Stimulated activated naive CD8-positive, alpha-beta T cell treated with anti-CD3 and anti-CD28 coated beads, Interleukin-15, Interleukin-2, amounts not matched to agents 100 ng/mL and 50 ng/mL, for 24 hours (primary cell): ENCODE measurements at regions not wholly inside any gene's neighbourhood (a gene's known extent, or its start where the extent isn't known, plus 50 kb on each side); places are given as distances from the start of the nearest gene placed in this dataset.
"Not testable (repeated sequence)": the region's sequence is repeated elsewhere in the genome, so short reads cannot be mapped to it uniquely, and the experiment has no call there.

Experiments used
- H3K27ac Mint-ChIP-seq: one replicate; pipeline ENCODE4 v1.8.0; 2021; ENCODE audit warnings: mild to moderate bottlenecking, mixed read lengths
- H3K27me3 Mint-ChIP-seq: one replicate; pipeline ENCODE4 v1.8.0; 2021; ENCODE audit warnings: mixed read lengths
- H3K36me3 Mint-ChIP-seq: one replicate; pipeline ENCODE4 v1.8.0; 2021; ENCODE audit warnings: low read depth, mixed read lengths
- H3K4me1 Mint-ChIP-seq: one replicate; pipeline ENCODE4 v1.8.0; 2021; ENCODE audit warnings: low read depth, mixed read lengths
- H3K4me3 Mint-ChIP-seq: one replicate; pipeline ENCODE4 v1.8.0; 2021; ENCODE audit warnings: mild to moderate bottlenecking, mixed read lengths
- H3K9me3 Mint-ChIP-seq: one replicate; pipeline ENCODE4 v1.8.0; 2021; ENCODE audit warnings: mixed read lengths

- no peaks in the 10 kb centered on the region for H3K9me3 Mint-ChIP-seq
- no peak overlapping the region for H3K27ac Mint-ChIP-seq
- no peak overlapping the region for H3K4me3 Mint-ChIP-seq
- H3K36me3 Mint-ChIP-seq: no peaks in the 10 kb centered on the region
- H3K27me3 Mint-ChIP-seq: peaks cover 12% of the 10 kb centered on the region
- H3K4me1 Mint-ChIP-seq: no peaks in the 10 kb centered on the region
Observed at GRCh38 chr15:38992506-38992905, 427.9 kb upstream of the RASGRP1 start.

GRCh38 chr15:38992930-38993329 is 428.3 kb upstream of the RASGRP1 start:
- H3K27me3 Mint-ChIP-seq: peaks cover 13% of the 10 kb centered on the region
- no peaks in the 10 kb centered on the region for H3K4me1 Mint-ChIP-seq
- H3K9me3 Mint-ChIP-seq: no peaks in the 10 kb centered on the region
- no peaks in the 10 kb centered on the region for H3K36me3 Mint-ChIP-seq
- H3K27ac Mint-ChIP-seq: no peak overlapping the region
- no peak overlapping the region for H3K4me3 Mint-ChIP-seq

GRCh38 chr15:38994310-38994709 is 429.7 kb upstream of the RASGRP1 start:
- no peaks in the 10 kb centered on the region for H3K9me3 Mint-ChIP-seq

GRCh38 chr15:38996111-38996631 is 431.6 kb upstream of the RASGRP1 start:
- no peak overlapping the region for H3K27ac Mint-ChIP-seq

More at GRCh38 chr15:38994310-38994709, 429.7 kb upstream of the RASGRP1 start:
- Mint-ChIP-seq H3K27ac (no peak overlapping the region), H3K4me1 (no peaks in the 10 kb centered on the region), H3K27me3 (peaks cover 13% of the 10 kb centered on the region), H3K4me3 (no peak overlapping the region), H3K36me3 (no peaks in the 10 kb centered on the region)

GRCh38 chr15:38997841-38998240 is 433.2 kb upstream of the RASGRP1 start:
- H3K27ac Mint-ChIP-seq: no peak overlapping the region
- H3K9me3 Mint-ChIP-seq: peaks cover 3% of the 10 kb centered on the region
- H3K4me3 Mint-ChIP-seq: no peak overlapping the region
- no peaks in the 10 kb centered on the region for H3K36me3 Mint-ChIP-seq
- H3K4me1 Mint-ChIP-seq: no peaks in the 10 kb centered on the region
- H3K27me3 Mint-ChIP-seq: peaks cover 26% of the 10 kb centered on the region

More at GRCh38 chr15:38996111-38996631, 431.6 kb upstream of the RASGRP1 start:
- peaks cover 21% of the 10 kb centered on the region for H3K27me3 Mint-ChIP-seq
- no peaks in the 10 kb centered on the region for H3K9me3 Mint-ChIP-seq
- H3K4me1 Mint-ChIP-seq: no peaks in the 10 kb centered on the region
- H3K4me3 Mint-ChIP-seq: no peak overlapping the region
- no peaks in the 10 kb centered on the region for H3K36me3 Mint-ChIP-seq

GRCh38 chr15:39000008-39000734 is 435.6 kb upstream of the RASGRP1 start:
- Mint-ChIP-seq H3K27me3 (peaks cover 29% of the 10 kb centered on the region), H3K4me3 (no peak overlapping the region), H3K9me3 (peaks cover 5% of the 10 kb centered on the region), H3K4me1 (no peaks in the 10 kb centered on the region), H3K36me3 (no peaks in the 10 kb centered on the region), H3K27ac (no peak overlapping the region)

- no peaks in the 10 kb centered on the region for H3K4me1 Mint-ChIP-seq
- H3K36me3 Mint-ChIP-seq: no peaks in the 10 kb centered on the region
- no peak overlapping the region for H3K27ac Mint-ChIP-seq
- H3K4me3 Mint-ChIP-seq: no peak overlapping the region
- peaks cover 34% of the 10 kb centered on the region for H3K9me3 Mint-ChIP-seq
- peaks cover 13% of the 10 kb centered on the region for H3K27me3 Mint-ChIP-seq
Observed at GRCh38 chr15:39009740-39010139, 445.1 kb upstream of the RASGRP1 start.

- H3K4me1 Mint-ChIP-seq, H3K27ac Mint-ChIP-seq, H3K4me3 Mint-ChIP-seq, H3K36me3 Mint-ChIP-seq: not testable (repeated sequence)
- Mint-ChIP-seq H3K27me3 (peaks cover 10% of the 10 kb centered on the region), H3K9me3 (peaks cover 34% of the 10 kb centered on the region)
Observed at GRCh38 chr15:39011066-39011465, 446.5 kb upstream of the RASGRP1 start.

- no peak overlapping the region for H3K4me3 Mint-ChIP-seq
- H3K36me3 Mint-ChIP-seq: no peaks in the 10 kb centered on the region
- no peak overlapping the region for H3K27ac Mint-ChIP-seq
- H3K4me1 Mint-ChIP-seq: no peaks in the 10 kb centered on the region
- peaks cover 19% of the 10 kb centered on the region for H3K27me3 Mint-ChIP-seq
- peaks cover 24% of the 10 kb centered on the region for H3K9me3 Mint-ChIP-seq
Observed at GRCh38 chr15:39013262-39013661, 448.6 kb upstream of the RASGRP1 start.

- Mint-ChIP-seq H3K4me3 (no peak overlapping the region), H3K4me1 (no peaks in the 10 kb centered on the region), H3K9me3 (peaks cover 18% of the 10 kb centered on the region), H3K36me3 (no peaks in the 10 kb centered on the region), H3K27me3 (peaks cover 28% of the 10 kb centered on the region), H3K27ac (no peak overlapping the region)
Observed at GRCh38 chr15:39014682-39015081, 450.1 kb upstream of the RASGRP1 start.

GRCh38 chr15:39016706-39017105 is 452.1 kb upstream of the RASGRP1 start:
- peaks cover 25% of the 10 kb centered on the region for H3K27me3 Mint-ChIP-seq
- H3K4me3 Mint-ChIP-seq: no peak overlapping the region
- H3K27ac Mint-ChIP-seq: no peak overlapping the region
- H3K4me1 Mint-ChIP-seq: no peaks in the 10 kb centered on the region
- no peaks in the 10 kb centered on the region for H3K36me3 Mint-ChIP-seq
- no peaks in the 10 kb centered on the region for H3K9me3 Mint-ChIP-seq

GRCh38 chr15:39018966-39019365 is 454.4 kb upstream of the RASGRP1 start:
- Mint-ChIP-seq H3K4me3 (no peak overlapping the region), H3K27ac (no peak overlapping the region), H3K9me3 (no peaks in the 10 kb centered on the region), H3K27me3 (peaks cover 26% of the 10 kb centered on the region), H3K4me1 (no peaks in the 10 kb centered on the region), H3K36me3 (no peaks in the 10 kb centered on the region)

- Mint-ChIP-seq H3K27me3 (peaks cover 23% of the 10 kb centered on the region), H3K36me3 (no peaks in the 10 kb centered on the region), H3K4me1 (no peaks in the 10 kb centered on the region), H3K9me3 (no peaks in the 10 kb centered on the region), H3K27ac (no peak overlapping the region), H3K4me3 (no peak overlapping the region)
Observed at GRCh38 chr15:39021341-39021740, 456.7 kb upstream of the RASGRP1 start.

- no peaks in the 10 kb centered on the region for H3K9me3 Mint-ChIP-seq
- no peaks in the 10 kb centered on the region for H3K36me3 Mint-ChIP-seq
Observed at GRCh38 chr15:39022532-39023305, 458.1 kb upstream of the RASGRP1 start.

GRCh38 chr15:39025321-39025720 is 460.7 kb upstream of the RASGRP1 start:
- no peak overlapping the region for H3K4me3 Mint-ChIP-seq
- H3K27me3 Mint-ChIP-seq: peaks cover 4% of the 10 kb centered on the region
- no peaks in the 10 kb centered on the region for H3K9me3 Mint-ChIP-seq
- no peak overlapping the region for H3K27ac Mint-ChIP-seq
- no peaks in the 10 kb centered on the region for H3K36me3 Mint-ChIP-seq
- H3K4me1 Mint-ChIP-seq: no peaks in the 10 kb centered on the region

More at GRCh38 chr15:39022532-39023305, 458.1 kb upstream of the RASGRP1 start:
- peaks cover 20% of the 10 kb centered on the region for H3K27me3 Mint-ChIP-seq
- H3K4me1 Mint-ChIP-seq: no peaks in the 10 kb centered on the region
- no peak overlapping the region for H3K4me3 Mint-ChIP-seq
- H3K27ac Mint-ChIP-seq: no peak overlapping the region
